ENCODE measurements at regions not wholly inside any gene's neighbourhood (a gene's known extent, or its start where the extent isn't known, plus 50 kb on each side); places are given as distances from the start of the nearest gene placed in this dataset.

DNA sequence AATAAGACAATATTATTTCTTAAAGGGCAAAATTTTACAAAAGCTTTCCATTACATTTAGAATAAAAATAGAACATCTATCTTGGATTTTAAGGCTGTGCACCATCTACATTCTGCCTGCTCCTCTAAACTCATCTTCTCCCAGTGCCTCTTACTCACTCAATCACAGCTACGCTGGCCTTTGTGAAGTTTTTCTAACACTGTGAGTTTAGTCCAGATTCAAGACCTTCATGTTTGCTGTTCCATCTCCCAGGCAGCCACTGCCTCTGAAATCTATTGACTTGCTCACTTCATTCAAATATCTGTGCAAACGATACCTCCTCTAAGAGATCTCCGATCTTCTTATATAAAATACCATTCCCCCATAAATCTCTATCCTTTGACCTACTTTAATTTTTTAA lies 673.4 kb upstream of the KIF2B start:
- TF ChIP-seq, protein P1, sequence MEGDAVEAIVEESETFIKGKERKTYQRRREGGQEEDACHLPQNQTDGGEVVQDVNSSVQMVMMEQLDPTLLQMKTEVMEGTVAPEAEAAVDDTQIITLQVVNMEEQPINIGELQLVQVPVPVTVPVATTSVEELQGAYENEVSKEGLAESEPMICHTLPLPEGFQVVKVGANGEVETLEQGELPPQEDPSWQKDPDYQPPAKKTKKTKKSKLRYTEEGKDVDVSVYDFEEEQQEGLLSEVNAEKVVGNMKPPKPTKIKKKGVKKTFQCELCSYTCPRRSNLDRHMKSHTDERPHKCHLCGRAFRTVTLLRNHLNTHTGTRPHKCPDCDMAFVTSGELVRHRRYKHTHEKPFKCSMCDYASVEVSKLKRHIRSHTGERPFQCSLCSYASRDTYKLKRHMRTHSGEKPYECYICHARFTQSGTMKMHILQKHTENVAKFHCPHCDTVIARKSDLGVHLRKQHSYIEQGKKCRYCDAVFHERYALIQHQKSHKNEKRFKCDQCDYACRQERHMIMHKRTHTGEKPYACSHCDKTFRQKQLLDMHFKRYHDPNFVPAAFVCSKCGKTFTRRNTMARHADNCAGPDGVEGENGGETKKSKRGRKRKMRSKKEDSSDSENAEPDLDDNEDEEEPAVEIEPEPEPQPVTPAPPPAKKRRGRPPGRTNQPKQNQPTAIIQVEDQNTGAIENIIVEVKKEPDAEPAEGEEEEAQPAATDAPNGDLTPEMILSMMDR (conservative IDR thresholded peaks at IDR 0.05 in 1 of 2, IDR thresholded peaks at IDR 0.05 in 1 of 2; ENCODE audit: extremely low read depth in 1 of 2, insufficient read depth in 1 of 2, low read depth in 1 of 2, low read length in 2 of 2) = no peak
- TF ChIP-seq EZH2 (IDR thresholded peaks at IDR 0.05; ENCODE audit: borderline replicate concordance, low read length) = no peak

All from mammary epithelial cell (primary cell).